Stomach (tissue), 8 donors: ENCODE measurements at regions not wholly inside any gene's neighbourhood (a gene's known extent, or its start where the extent isn't known, plus 50 kb on each side); places are given as distances from the start of the nearest gene placed in this dataset.
A peak's percentile ranks its signal among the peaks of the same experiment; 100 is the strongest.

Experiments used
- DNase-seq, 2 donors: peaks; one replicate each; pipeline versions ENCODE4 v3.0.0 to v3.0.0-alpha.2; 2013 to 2019
- H3K27ac ChIP-seq, 5 donors: fragments of 200-600 bp in 4 of 5; sonication (generic) in 4 of 5; one replicate each; pipeline ENCODE4 v1.5.1; 2013 to 2019; ENCODE audit warnings: mild to moderate bottlenecking in 1 of 5, moderate library complexity in 1 of 5
- H3K27me3 ChIP-seq, 3 donors: fragments of 200-600 bp; sonication (generic); one replicate each; pipeline ENCODE4 v1.5.1; 2017 to 2019; ENCODE audit warnings: mixed run types in 1 of 3
- H3K36me3 ChIP-seq, 4 donors: fragments of 200-600 bp; sonication (generic); 1 replicate in 3 of 4; 2 replicates in 1 of 4; pipeline ENCODE4 v1.5.1; 2016 to 2019
- H3K4me1 ChIP-seq, 4 donors: fragments of 200-600 bp; sonication (generic); one replicate each; pipeline ENCODE4 v1.5.1; 2016 to 2019
- H3K4me3 ChIP-seq, 4 donors: fragments of 200-600 bp; sonication (generic) in 3 of 4; one replicate each; pipeline ENCODE4 v1.5.1; 2016 to 2019; ENCODE audit warnings: mild to moderate bottlenecking in 1 of 4
- H3K9me3 ChIP-seq, 4 donors: fragments of 200-600 bp; sonication (generic); one replicate each; pipeline ENCODE4 v1.5.1; 2016 to 2019
- EP300 ChIP-seq: sonication (generic); formaldehyde crosslinking; IDR thresholded peaks from one replicate; pipeline ENCODE4 v1.6.1; 2017; ENCODE audit warnings: antibody characterized with exemption
- POLR2A ChIP-seq, 4 donors: fragments of 450-650 bp; IDR thresholded peaks; one replicate each; pipeline ENCODE4 v1.6.1; 2016; ENCODE audit warnings: antibody characterized with exemption in 4 of 4, control low read depth in 2 of 4, mild to moderate bottlenecking in 1 of 4, moderate library complexity in 1 of 4
- POLR2AphosphoS5 ChIP-seq, 3 donors: sonication (generic); formaldehyde crosslinking; IDR thresholded peaks; one replicate each; pipeline ENCODE4 v1.6.1; 2016; ENCODE audit warnings: antibody characterized with exemption in 3 of 3
- WGBS, 5 donors: extraction: QIAGEN DNeasy Blood & Tissue Kit in 3 of 5; methylation state at CpG; one replicate each; pipeline versions ENCODE4 v1.1.5 to v1.1.7; 2013 to 2018; 5-methylcytosine and 5-hydroxymethylcytosine counted together
- intact Hi-C: fragments of 100-400 bp; cut with DNase I; formaldehyde crosslinking; loops from one replicate; pipeline ENCODE4 v1.15.1; 2023; ENCODE audit warnings: low total_unique reads
- TF ChIP-seq, protein P1 (sequence below), 7 experiments: fragments of 450-650 bp in 4 of 7; fragments of 200-600 bp in 3 of 7; sonication (generic) in 3 of 7; IDR thresholded peaks; one replicate each; pipeline ENCODE4 v1.5.1; 2016 to 2019; ENCODE audit warnings: antibody characterized with exemption in 7 of 7, control low read depth in 2 of 7, mild to moderate bottlenecking in 1 of 7
- donor health status: healthy with polysubstance abuse.
- donor health status: Bipolar disorder and iron deficiency.
- donor health status: healthy.

GRCh38 chr11:88406876-88407275, 69.3 kb upstream of the CTSC start:
- peaks cover 0 to 16% (median 3%) of the 10 kb centered on the region in 4 donors for H3K4me1 ChIP-seq
- intact Hi-C loops: no loop called here

GRCh38 chr11:88405853-88406252, 68.3 kb upstream of the CTSC start:
- TF ChIP-seq EP300: no peak
- TF ChIP-seq POLR2A (IDR thresholded peaks at IDR 0.05): no peak
- no peak for TF ChIP-seq POLR2AphosphoS5 (IDR thresholded peaks at IDR 0.05)
- TF ChIP-seq, protein P1, sequence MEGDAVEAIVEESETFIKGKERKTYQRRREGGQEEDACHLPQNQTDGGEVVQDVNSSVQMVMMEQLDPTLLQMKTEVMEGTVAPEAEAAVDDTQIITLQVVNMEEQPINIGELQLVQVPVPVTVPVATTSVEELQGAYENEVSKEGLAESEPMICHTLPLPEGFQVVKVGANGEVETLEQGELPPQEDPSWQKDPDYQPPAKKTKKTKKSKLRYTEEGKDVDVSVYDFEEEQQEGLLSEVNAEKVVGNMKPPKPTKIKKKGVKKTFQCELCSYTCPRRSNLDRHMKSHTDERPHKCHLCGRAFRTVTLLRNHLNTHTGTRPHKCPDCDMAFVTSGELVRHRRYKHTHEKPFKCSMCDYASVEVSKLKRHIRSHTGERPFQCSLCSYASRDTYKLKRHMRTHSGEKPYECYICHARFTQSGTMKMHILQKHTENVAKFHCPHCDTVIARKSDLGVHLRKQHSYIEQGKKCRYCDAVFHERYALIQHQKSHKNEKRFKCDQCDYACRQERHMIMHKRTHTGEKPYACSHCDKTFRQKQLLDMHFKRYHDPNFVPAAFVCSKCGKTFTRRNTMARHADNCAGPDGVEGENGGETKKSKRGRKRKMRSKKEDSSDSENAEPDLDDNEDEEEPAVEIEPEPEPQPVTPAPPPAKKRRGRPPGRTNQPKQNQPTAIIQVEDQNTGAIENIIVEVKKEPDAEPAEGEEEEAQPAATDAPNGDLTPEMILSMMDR (IDR thresholded peaks at IDR 0.05): no peak
- no peaks in the 10 kb centered on the region for H3K27me3 ChIP-seq
- H3K9me3 ChIP-seq: no peaks in the 10 kb centered on the region
- H3K27ac ChIP-seq: no peak overlapping the region
- intact Hi-C loops: no loop called here
- WGBS, 5 donors: 71 to 86% (median 81%) methylated on average over 4 of the region's 4 CpGs
- no peak overlapping the region for H3K4me3 ChIP-seq
- no peak for DNase-seq
- H3K4me1 ChIP-seq: peaks cover 0 to 16% (median 3%) of the 10 kb centered on the region in 4 donors
- H3K36me3 ChIP-seq: no peaks in the 10 kb centered on the region

More at GRCh38 chr11:88406876-88407275, 69.3 kb upstream of the CTSC start:
- Histone ChIP-seq H3K27ac (no peak overlapping the region), H3K9me3 (no peaks in the 10 kb centered on the region), H3K36me3 (no peaks in the 10 kb centered on the region), H3K4me3 (no peak overlapping the region), H3K27me3 (no peaks in the 10 kb centered on the region)
- TF ChIP-seq, protein P1 (IDR thresholded peaks at IDR 0.05): no peak
- TF ChIP-seq EP300 (no peak), POLR2A (IDR thresholded peaks at IDR 0.05) (no peak), POLR2AphosphoS5 (IDR thresholded peaks at IDR 0.05) (no peak)
- no peak for DNase-seq

- intact Hi-C loops: no loop called here
- WGBS, 5 donors: 83 to 93% (median 91%) methylated on average over 1 of the region's 1 CpG
- peaks cover 0 to 16% (median 3%) of the 10 kb centered on the region in 4 donors for H3K4me1 ChIP-seq
- H3K9me3 ChIP-seq: no peaks in the 10 kb centered on the region
- TF ChIP-seq EP300 (no peak), POLR2AphosphoS5 (IDR thresholded peaks at IDR 0.05) (no peak), POLR2A (IDR thresholded peaks at IDR 0.05) (no peak)
- no peaks in the 10 kb centered on the region for H3K27me3 ChIP-seq
- no peak overlapping the region for H3K4me3 ChIP-seq
- DNase-seq: no peak
- H3K36me3 ChIP-seq: no peaks in the 10 kb centered on the region
- H3K27ac ChIP-seq: no peak overlapping the region
These were observed 67.6 kb upstream of the CTSC start for GRCh38 chr11:88404932-88405710.

DNA sequence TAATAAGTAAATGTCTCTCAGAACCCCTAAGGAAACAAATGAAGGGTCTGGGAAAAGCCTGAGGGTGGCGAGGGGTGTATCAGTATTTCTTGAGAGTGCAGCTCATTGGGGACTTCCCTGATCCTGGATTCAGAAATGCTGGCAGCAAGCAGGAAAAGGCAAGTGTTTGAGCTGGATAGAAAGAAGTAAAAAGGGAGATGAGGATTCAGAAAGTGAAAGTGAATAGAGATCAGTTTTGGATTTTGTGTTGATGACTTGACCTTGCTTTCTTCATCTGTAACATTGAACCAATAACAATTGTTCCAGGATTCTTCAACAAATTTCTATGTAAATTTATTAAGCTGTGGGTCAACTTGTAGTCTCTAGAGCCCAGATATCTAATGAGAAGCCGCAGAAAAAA, 66.9 kb upstream of the CTSC start:
- no peaks in the 10 kb centered on the region for H3K9me3 ChIP-seq
- intact Hi-C loops: no loop called here
- no peaks in the 10 kb centered on the region for H3K27me3 ChIP-seq
- H3K4me3 ChIP-seq: no peak overlapping the region
- 73 to 87% (median 86%) methylated on average over 2 of the region's 2 CpGs for WGBS, 5 donors
- H3K36me3 ChIP-seq: no peaks in the 10 kb centered on the region
- no peak for DNase-seq
- H3K27ac ChIP-seq: no peak overlapping the region
- TF ChIP-seq POLR2A (IDR thresholded peaks at IDR 0.05): no peak
- peaks cover 0 to 16% (median 3%) of the 10 kb centered on the region in 4 donors for H3K4me1 ChIP-seq

- TF ChIP-seq POLR2AphosphoS5 (IDR thresholded peaks at IDR 0.05) (no peak), POLR2A (IDR thresholded peaks at IDR 0.05) (no peak), EP300 (no peak)
- TF ChIP-seq, protein P1 (IDR thresholded peaks at IDR 0.05): no peak
- peaks cover 0 to 25% (median 3%) of the 10 kb centered on the region in 4 donors for H3K4me1 ChIP-seq
- H3K4me3 ChIP-seq: no peak overlapping the region
- peak overlapping the region in 2 of 5 donors; percentile 56 to 61 for H3K27ac ChIP-seq
- H3K27me3 ChIP-seq: no peaks in the 10 kb centered on the region
- no peak for DNase-seq
- no peaks in the 10 kb centered on the region for H3K9me3 ChIP-seq
- intact Hi-C loops: no loop called here
- WGBS, 5 donors: 88 to 91% (median 90%) methylated on average over 5 of the region's 5 CpGs
- no peaks in the 10 kb centered on the region for H3K36me3 ChIP-seq
These were observed 65.2 kb upstream of the CTSC start for GRCh38 chr11:88402784-88403183.
